GM23248 (cell line): ENCODE measurements at regions not wholly inside any gene's neighbourhood (a gene's known extent, or its start where the extent isn't known, plus 50 kb on each side); places are given as distances from the start of the nearest gene placed in this dataset.

Experiments
- EZH2 ChIP-seq: fragments of 200-600 bp; sonication (generic); IDR thresholded peaks from 2 replicates; pipeline ENCODE4 v1.6.1; 2018; ENCODE audit warnings: antibody characterized with exemption, mild to moderate bottlenecking; ENCODE audit not compliant: insufficient read depth, poor library complexity, severe bottlenecking
- EZH2phosphoT487 ChIP-seq: fragments of 200-600 bp; sonication (generic); IDR thresholded peaks from 2 replicates; pipeline ENCODE4 v1.6.1; 2018; ENCODE audit warnings: antibody characterized with exemption, moderate library complexity, mild to moderate bottlenecking, low read depth; ENCODE audit not compliant: insufficient read depth

DNA sequence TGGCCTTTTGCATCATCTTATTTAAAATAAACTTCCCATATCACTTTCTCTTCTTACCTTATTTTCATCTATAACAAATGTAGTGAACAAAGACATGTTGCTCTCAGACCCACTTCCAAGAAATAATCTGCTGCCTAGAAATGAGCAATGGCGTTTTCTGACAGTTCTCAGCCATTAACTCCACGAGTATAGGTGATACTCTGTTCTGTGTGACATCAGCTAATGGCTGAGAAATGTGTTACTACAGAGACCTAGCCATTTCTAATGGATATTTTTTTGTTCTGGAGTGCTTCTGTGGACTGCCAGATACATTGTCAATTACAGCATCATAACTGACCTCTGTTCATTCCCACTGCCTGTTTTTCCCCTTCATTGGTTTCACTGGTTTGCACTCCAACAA lies 67.8 kb downstream of the CCDC59 start:
- TF ChIP-seq EZH2 = no peak
- TF ChIP-seq EZH2phosphoT487 = no peak
